Fibroblast of peridontal ligament (primary cell): ENCODE measurements at regions not wholly inside any gene's neighbourhood (a gene's known extent, or its start where the extent isn't known, plus 50 kb on each side); places are given as distances from the start of the nearest gene placed in this dataset.

Experiments
- DNase-seq: peaks from one replicate; pipeline ENCODE4 v3.0.0-alpha.2; 2010; ENCODE audit errors: extremely low read depth

DNA sequence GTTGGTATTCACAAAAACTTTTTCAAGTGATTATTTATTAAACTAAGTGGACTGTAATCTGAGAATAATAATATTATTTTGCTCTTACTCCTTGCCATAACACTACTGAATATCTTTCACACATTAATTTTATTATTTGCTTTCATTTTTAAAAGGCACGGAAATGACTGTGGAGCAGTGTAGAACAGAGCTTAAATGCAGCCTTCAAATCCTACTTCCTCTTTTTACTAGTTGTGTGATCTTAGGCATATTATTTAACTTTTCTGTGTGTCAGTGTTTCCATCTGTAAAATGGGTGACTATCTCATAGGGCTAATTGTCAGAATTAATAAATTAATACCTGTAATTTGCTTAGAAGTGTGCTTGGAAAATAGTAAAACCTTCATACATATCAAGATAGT is 55.5 kb upstream of the SLC8A1 start:
- DNase-seq: no peak

- no peak for DNase-seq
Observed at GRCh38 chr2:40510304-40510703, 58.4 kb upstream of the SLC8A1 start.

DNA sequence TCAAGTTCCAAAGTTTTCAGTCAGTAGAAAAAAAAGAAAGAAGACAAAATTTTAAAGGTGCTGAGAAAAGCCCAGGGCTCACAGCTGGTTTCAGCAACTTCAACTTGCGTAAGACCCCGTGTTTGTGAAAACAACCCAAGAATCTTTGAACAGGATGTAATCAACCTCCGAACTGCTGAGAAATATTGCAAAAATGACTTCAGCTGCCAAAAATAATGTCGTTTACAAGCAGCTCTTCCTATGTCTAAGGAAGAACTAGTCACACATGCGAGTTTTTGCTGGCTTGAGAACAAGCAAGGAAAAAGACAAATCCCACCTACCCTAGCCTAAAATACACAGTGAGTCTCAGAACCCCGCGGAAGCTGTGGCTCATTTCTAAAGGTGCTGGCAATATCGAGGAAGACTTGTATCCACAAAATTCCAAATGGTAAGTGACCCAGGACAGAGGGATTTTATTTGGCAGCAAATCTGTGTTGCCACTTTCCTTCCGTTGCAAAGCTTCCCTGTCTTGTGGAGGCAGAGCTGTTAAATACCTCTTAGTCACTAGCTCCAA is 59.8 kb upstream of the SLC8A1 start:
- DNase-seq: peak; percentile 88

- DNase-seq: no peak
Observed at GRCh38 chr2:40512256-40512655, 60.4 kb upstream of the SLC8A1 start.

DNA sequence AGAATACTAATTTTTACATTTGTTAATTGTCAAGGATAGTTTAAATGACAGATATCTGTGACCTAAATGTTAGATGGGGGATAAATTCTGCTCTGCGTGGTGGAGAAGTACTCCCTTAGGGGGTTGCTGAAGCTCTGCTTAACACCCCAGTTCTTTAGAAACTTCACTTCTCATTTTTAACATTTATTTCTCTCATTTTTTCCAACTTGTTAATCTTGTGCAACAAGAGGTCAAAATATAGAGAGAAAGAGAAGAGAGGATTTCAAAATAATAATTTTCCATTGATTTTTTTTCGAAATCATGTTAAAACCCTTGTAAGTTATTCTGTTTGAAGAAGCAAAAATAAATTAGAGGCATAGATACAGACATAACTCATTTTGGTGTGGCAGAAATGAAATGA is 61.3 kb upstream of the SLC8A1 start:
- no peak for DNase-seq

- DNase-seq: no peak
Observed at GRCh38 chr2:40516604-40517003, 64.7 kb upstream of the SLC8A1 start.

GRCh38 chr2:40528564-40528963 is 76.7 kb upstream of the SLC8A1 start:
- no peak for DNase-seq

DNA sequence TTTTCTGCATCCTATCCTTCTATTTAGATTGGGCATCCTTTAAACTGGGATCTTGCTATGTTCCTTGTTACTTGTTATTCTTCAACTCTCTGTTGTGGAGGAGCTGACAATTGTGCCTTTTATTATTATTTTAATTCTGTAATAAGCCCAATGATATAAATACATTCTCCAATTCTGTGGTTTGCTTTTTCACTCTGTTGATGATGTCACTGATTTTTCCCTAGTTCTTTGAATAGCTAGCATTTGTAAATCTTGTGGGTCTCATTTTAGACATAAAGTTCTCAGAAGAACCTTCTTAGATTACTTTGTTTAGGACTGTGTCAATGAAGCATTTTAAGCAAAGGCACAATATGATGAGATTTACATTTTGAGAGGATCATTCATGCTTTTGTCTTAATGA is 79.5 kb upstream of the SLC8A1 start:
- DNase-seq: no peak

DNA sequence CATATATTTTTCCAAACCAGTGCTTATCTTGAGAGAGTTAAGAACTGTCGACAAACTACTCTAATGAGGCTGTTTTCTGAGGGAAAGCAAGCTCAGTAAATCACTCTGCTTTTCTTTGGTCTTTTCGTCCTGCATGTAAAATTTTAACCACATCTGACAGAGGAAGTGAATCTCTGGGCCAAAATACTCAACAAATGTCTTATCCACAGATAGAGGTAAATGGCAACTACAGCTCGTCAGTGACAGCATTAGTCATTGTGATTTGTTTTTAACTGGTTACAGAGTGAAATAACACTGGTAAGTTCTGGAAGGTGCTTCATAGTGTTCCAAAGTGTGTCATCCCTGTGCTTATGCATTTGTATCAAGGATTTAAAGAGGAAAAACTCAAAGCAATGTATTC is 82.6 kb upstream of the SLC8A1 start:
- no peak for DNase-seq

DNA sequence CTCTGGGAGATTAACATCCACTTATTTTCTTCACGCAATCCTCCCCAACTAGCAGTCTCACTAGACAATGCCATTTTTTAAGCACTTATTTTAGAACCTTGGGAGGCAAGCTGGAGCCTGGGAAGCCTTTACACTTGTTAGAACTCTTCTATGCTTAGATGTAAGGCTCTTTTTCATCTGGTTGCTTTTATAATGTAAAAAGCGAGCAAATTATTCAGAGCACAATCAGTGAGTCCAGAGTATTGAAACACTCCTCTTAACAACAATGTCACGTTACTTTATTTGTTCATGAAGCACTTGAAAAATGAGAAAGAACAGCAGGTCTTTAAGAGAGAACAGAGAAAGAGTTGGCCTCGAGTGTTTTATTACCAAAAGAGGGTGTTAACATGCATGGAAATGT is 84.1 kb upstream of the SLC8A1 start:
- no peak for DNase-seq

GRCh38 chr2:40540026-40540425 is 88.1 kb upstream of the SLC8A1 start:
- no peak for DNase-seq

DNA sequence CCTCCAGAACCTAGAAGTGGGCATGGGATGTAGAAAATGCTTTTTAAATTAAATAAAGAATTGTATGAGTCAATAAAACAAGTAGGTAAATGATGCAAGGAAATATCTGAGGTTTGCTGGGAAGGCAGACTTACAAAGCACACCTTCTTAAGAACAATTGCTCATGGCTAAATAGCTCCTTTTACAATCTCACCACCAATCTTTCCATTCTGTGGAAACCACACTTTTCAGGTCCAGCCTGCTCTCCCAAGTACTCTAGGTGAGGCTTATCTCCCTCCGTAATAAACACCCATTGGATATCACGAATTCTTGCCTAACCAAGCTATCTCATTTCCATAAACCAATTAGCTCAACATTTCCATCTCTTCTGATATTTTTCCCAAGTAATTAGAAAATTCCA is 91.5 kb upstream of the SLC8A1 start:
- no peak for DNase-seq

DNA sequence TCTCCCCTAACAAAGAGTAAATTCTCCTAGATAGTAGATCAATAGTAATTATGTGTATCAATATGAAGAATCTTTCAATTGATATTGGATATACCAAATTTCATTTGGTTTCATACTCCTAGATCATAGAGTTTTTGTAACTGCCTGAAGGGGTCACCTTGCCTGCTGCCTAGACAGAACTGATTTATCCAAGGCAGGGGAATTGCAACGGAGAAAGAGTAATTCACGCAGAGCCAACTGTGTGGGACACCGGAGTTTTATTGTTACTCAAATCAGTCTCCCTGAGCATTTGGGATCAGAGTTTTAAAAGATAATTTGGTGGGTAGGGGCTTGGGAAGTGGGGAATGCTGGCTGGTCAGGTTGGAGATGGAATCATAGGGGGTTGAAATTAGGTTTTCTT is 92.2 kb upstream of the SLC8A1 start:
- no peak for DNase-seq

DNA sequence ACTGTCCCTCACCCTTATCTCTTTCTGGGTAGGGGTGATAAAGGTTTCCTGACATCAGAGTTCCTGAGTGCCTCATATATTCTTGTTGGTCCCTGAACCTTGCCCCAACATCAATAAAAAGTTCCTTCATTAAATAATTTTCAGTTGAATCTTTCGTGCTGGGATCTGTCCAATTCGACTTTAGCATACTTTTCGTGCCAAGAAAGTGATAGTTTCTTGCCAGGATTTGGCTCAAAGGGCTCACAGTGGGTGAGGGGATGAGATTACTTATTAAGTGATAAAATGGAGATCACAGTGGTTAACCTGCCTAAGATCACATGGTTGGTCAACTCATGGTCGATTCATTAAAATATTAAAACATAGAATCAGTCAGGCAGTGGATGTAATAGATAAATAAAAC is 93.8 kb upstream of the SLC8A1 start:
- no peak for DNase-seq

GRCh38 chr2:40546439-40547191 is 94.7 kb upstream of the SLC8A1 start:
- no peak for DNase-seq

GRCh38 chr2:40548521-40548920 is 96.6 kb upstream of the SLC8A1 start:
- DNase-seq: no peak

DNA sequence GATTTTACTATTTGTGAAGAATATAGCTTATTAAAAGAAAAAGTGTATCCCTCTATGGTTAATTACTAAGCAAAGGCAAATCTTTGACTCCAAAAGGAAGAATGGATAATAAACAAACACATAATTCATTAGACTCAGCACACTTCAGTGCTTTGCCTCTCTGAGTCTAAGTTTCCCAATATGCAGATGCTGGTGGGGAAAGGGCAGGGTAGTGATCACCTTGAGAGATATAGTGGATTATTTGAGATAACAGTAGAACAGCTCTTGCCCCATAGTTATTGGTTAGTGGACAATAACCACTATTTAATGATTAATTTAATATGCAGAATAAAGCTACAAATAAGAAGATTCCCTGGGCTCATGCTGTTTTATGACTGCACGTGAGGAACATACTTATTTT is 98.2 kb upstream of the SLC8A1 start:
- no peak for DNase-seq

GRCh38 chr2:40551081-40551480 is 99.2 kb upstream of the SLC8A1 start:
- no peak for DNase-seq

- DNase-seq: peak; percentile 45
Observed at GRCh38 chr2:40554665-40555294, 102.9 kb upstream of the SLC8A1 start.

DNA sequence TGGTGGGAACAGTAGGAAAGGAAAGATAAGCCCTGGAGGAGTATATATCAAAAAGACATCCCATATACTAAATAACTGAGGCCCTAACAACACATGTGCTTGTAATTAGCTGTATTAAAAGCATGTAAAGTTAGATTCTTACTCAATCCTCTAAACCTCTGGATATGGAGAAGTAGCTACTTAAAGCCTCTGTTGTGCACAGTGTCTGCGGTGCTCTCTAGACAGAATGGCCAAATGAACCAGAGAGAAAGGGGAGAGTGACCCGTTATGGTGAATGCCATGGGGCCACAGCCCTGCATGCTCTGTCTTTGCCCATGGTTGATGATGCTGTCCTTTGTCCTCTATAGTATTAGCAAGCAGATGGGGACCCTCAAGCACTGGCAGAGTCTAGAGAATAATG is 104.4 kb upstream of the SLC8A1 start:
- peak; percentile 51 for DNase-seq

DNA sequence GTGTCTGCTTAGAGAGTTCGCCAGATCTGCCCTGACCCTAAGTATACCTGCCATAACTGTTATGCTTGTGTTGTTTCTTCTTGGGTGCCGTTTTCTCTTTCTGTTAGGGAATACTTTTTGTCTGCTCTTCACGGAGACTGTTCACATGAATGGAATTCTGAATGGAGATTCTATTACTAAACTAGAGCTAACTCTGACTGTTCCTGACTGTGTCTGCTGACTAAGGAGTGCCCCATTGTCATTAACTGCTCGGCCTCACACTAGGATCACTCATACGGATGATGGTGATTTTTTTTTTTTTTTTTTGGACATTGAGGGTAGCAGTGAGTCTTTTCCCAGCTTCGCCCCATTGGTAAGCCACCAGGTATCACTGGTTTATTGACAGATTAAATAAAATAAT is 104.8 kb upstream of the SLC8A1 start:
- peak; percentile 26 for DNase-seq

DNA sequence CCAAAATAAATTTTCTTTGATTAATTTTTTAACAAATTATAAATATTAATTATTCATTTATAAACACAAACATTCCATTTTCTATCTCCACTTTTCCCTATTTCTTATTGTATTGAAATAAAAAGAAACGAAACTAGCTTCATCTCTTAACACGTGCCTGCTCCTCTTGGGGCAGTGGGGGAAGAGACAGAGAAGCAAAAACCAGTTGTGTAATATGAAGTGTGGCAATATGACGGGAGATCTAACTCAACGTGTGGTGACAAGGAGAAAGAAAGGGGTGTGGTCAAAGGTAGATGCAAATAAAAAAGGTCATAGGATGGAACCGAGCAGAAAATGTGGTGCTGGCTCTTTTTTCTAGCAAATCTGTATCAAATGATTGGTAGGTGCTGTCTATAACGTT is 106.9 kb upstream of the SLC8A1 start:
- no peak for DNase-seq

DNA sequence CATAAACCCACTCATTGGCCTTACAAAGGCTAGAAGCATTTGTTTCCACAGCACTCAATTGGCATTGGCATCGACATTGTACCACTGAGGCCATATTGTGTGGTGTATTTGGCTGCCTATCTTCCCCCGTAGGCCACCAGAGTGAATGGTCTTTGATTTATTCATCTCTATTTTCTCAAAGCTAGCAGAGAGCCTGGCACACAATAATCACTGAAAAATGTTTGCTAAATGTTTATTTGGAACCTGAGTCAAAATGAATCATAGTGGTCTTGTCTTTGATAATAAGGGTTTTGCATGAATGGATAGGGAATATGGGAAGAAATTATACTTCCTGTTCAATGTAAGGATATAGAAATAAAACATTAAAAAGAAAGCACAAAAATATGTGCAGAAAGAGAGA is 107.3 kb upstream of the SLC8A1 start:
- peak; percentile 17 for DNase-seq

GRCh38 chr2:40564184-40564583 is 112.3 kb upstream of the SLC8A1 start:
- DNase-seq: no peak
